ENCODE measurements at regions not wholly inside any gene's neighbourhood (a gene's known extent, or its start where the extent isn't known, plus 50 kb on each side); places are given as distances from the start of the nearest gene placed in this dataset.
"Not testable (repeated sequence)": the region's sequence is repeated elsewhere in the genome, so short reads cannot be mapped to it uniquely, and the experiment has no call there.

- Histone ChIP-seq H3K9me3 (ENCODE audit: control insufficient read depth in 5 of 5, low read length in 5 of 5) (no peaks in the 10 kb centered on the region), H3K4me1 (ENCODE audit: control insufficient read depth in 5 of 5, insufficient read depth in 5 of 5, low read length in 5 of 5) (no peaks in the 10 kb centered on the region), H3K36me3 (ENCODE audit: control insufficient read depth in 5 of 5, insufficient read depth in 5 of 5, low read length in 5 of 5) (no peaks in the 10 kb centered on the region), H3K27me3 (ENCODE audit: control insufficient read depth in 5 of 5, insufficient read depth in 4 of 5, low read length in 5 of 5) (peaks cover 4 to 23% (median 21%) of the 10 kb centered on the region in 5 donors), H3K4me3 (ENCODE audit: low read depth in 1 of 5, low read length in 5 of 5) (no peak overlapping the region), H3K27ac (ENCODE audit: low read depth, low read length) (no peak overlapping the region), H3K9ac (ENCODE audit: low read length in 5 of 5) (no peak overlapping the region)
These were observed 100.0 kb upstream of the TMEM132E start for GRCh38 chr17:34479371-34479770.

DNA sequence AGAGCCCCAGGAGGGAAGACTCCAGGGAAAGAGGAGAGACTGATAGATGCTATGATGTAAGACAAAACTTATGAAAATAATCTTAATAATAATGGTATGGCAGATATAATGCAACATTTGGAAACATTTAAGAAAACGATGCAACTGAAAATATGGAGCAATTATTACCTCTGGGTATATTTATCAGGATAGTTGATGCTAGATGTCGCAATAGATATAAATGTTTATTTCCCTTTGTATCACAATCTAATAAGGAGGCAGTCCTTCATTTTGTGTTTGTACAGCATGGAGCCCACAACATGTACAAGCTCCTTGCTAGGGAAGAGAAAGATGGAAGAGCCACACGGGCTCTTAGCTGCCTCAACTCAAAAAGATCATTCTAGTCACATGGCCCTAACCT lies 101.1 kb upstream of the TMEM132E start:
- H3K4me3 ChIP-seq (ENCODE audit: low read depth in 1 of 5, low read length in 5 of 5) = no peak overlapping the region
- no peak overlapping the region for H3K27ac ChIP-seq (ENCODE audit: low read depth, low read length)
- no peak overlapping the region for H3K9ac ChIP-seq (ENCODE audit: low read length in 5 of 5)
- no peaks in the 10 kb centered on the region for H3K9me3 ChIP-seq (ENCODE audit: control insufficient read depth in 5 of 5, low read length in 5 of 5)
- H3K4me1 ChIP-seq (ENCODE audit: control insufficient read depth in 5 of 5, insufficient read depth in 5 of 5, low read length in 5 of 5) = no peaks in the 10 kb centered on the region
- H3K27me3 ChIP-seq (ENCODE audit: control insufficient read depth in 5 of 5, insufficient read depth in 4 of 5, low read length in 5 of 5) = peaks cover under 1 to 19% (median 15%) of the 10 kb centered on the region in 5 donors
- no peaks in the 10 kb centered on the region for H3K36me3 ChIP-seq (ENCODE audit: control insufficient read depth in 5 of 5, insufficient read depth in 5 of 5, low read length in 5 of 5)

DNA sequence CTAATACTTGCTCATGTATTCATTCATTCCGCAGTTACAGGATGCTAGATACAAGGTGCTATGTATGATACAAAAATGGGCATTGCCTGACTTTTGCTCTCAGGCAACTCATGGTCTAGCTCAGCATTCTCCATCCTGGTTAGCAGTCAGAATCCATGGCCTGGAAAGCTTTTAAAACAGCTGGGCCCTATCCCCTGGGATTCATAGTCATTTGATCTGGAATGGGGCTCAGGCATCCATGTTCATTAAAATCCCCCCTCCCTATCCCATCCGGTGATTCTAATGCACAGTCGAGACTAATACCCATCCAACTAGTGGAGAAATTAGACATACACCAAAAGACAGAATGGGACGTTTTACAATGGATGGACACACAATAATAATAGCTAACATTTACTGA lies 104.1 kb upstream of the TMEM132E start:
- H3K36me3 ChIP-seq (ENCODE audit: control insufficient read depth in 5 of 5, insufficient read depth in 5 of 5, low read length in 5 of 5) = no peaks in the 10 kb centered on the region
- H3K27ac ChIP-seq (ENCODE audit: low read depth, low read length) = no peak overlapping the region
- no peaks in the 10 kb centered on the region for H3K9me3 ChIP-seq (ENCODE audit: control insufficient read depth in 5 of 5, low read length in 5 of 5)
- no peaks in the 10 kb centered on the region for H3K4me1 ChIP-seq (ENCODE audit: control insufficient read depth in 5 of 5, insufficient read depth in 5 of 5, low read length in 5 of 5)
- H3K9ac ChIP-seq (ENCODE audit: low read length in 5 of 5) = no peak overlapping the region
- peaks cover 0 to 4% (median 0%) of the 10 kb centered on the region in 5 donors for H3K27me3 ChIP-seq (ENCODE audit: control insufficient read depth in 5 of 5, insufficient read depth in 4 of 5, low read length in 5 of 5)
- no peak overlapping the region for H3K4me3 ChIP-seq (ENCODE audit: low read depth in 1 of 5, low read length in 5 of 5)

- Histone ChIP-seq H3K9me3 (ENCODE audit: control insufficient read depth in 5 of 5, low read length in 5 of 5) (no peaks in the 10 kb centered on the region), H3K4me3 (ENCODE audit: low read depth in 1 of 5, low read length in 5 of 5) (no peak overlapping the region), H3K27ac (ENCODE audit: low read depth, low read length) (no peak overlapping the region), H3K4me1 (ENCODE audit: control insufficient read depth in 5 of 5, insufficient read depth in 5 of 5, low read length in 5 of 5) (no peaks in the 10 kb centered on the region), H3K36me3 (ENCODE audit: control insufficient read depth in 5 of 5, insufficient read depth in 5 of 5, low read length in 5 of 5) (no peaks in the 10 kb centered on the region), H3K9ac (ENCODE audit: low read length in 5 of 5) (no peak overlapping the region), H3K27me3 (ENCODE audit: control insufficient read depth in 5 of 5, insufficient read depth in 4 of 5, low read length in 5 of 5) (peaks cover 0 to 4% (median 0%) of the 10 kb centered on the region in 5 donors)
These were observed 104.7 kb upstream of the TMEM132E start for GRCh38 chr17:34474706-34475105.

- peaks cover 0 to 8% (median 4%) of the 10 kb centered on the region in 5 donors for H3K27me3 ChIP-seq (ENCODE audit: control insufficient read depth in 5 of 5, insufficient read depth in 4 of 5, low read length in 5 of 5)
- no peaks in the 10 kb centered on the region for H3K36me3 ChIP-seq (ENCODE audit: control insufficient read depth in 5 of 5, insufficient read depth in 5 of 5, low read length in 5 of 5)
- H3K9me3 ChIP-seq (ENCODE audit: control insufficient read depth in 5 of 5, low read length in 5 of 5) = no peaks in the 10 kb centered on the region
- no peak overlapping the region for H3K9ac ChIP-seq (ENCODE audit: low read length in 5 of 5)
- no peak overlapping the region for H3K27ac ChIP-seq (ENCODE audit: low read depth, low read length)
- no peaks in the 10 kb centered on the region for H3K4me1 ChIP-seq (ENCODE audit: control insufficient read depth in 5 of 5, insufficient read depth in 5 of 5, low read length in 5 of 5)
- no peak overlapping the region for H3K4me3 ChIP-seq (ENCODE audit: low read depth in 1 of 5, low read length in 5 of 5)
These were observed 107.0 kb upstream of the TMEM132E start for GRCh38 chr17:34472363-34472762.

GRCh38 chr17:34471278-34471677 lies 108.1 kb upstream of the TMEM132E start:
- H3K9me3 ChIP-seq (ENCODE audit: control insufficient read depth in 5 of 5, low read length in 5 of 5); H3K36me3 ChIP-seq (ENCODE audit: control insufficient read depth in 5 of 5, insufficient read depth in 5 of 5, low read length in 5 of 5); H3K9ac ChIP-seq (ENCODE audit: low read length in 5 of 5); H3K27ac ChIP-seq (ENCODE audit: low read depth, low read length); H3K4me3 ChIP-seq (ENCODE audit: low read depth in 1 of 5, low read length in 5 of 5); H3K4me1 ChIP-seq (ENCODE audit: control insufficient read depth in 5 of 5, insufficient read depth in 5 of 5, low read length in 5 of 5): not testable (repeated sequence)
- H3K27me3 ChIP-seq (ENCODE audit: control insufficient read depth in 5 of 5, insufficient read depth in 4 of 5, low read length in 5 of 5) = peaks cover 0 to 13% (median 4%) of the 10 kb centered on the region in 5 donors

DNA sequence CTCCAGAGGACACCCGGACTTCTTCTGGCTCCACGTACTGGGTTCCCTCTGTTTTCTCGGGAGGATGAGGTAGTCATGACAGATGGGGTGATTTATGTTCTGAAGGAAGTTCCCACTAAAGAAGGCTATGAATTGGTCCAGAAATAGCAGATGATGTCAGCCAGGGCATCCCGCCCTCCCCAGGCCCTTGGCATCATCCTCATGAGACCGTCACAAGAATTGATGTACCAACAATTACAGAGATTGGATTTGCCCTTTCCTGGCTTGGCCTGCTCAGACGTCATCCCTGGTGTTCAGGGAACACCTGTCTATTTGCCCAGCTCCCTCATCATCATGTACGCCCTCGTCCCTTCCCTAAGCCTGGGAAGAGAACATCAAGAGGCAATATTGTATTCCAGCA lies 102.8 kb upstream of the CCL1 start:
- H3K27ac ChIP-seq (ENCODE audit: low read depth, low read length) = no peak overlapping the region
- peaks cover 2 to 13% (median 8%) of the 10 kb centered on the region in 5 donors for H3K27me3 ChIP-seq (ENCODE audit: control insufficient read depth in 5 of 5, insufficient read depth in 4 of 5, low read length in 5 of 5)

GRCh38 chr17:34464812-34465211 lies 101.8 kb upstream of the CCL1 start:
- no peak overlapping the region for H3K27ac ChIP-seq (ENCODE audit: low read depth, low read length)
- no peak overlapping the region for H3K4me3 ChIP-seq (ENCODE audit: low read depth in 1 of 5, low read length in 5 of 5)
- no peaks in the 10 kb centered on the region for H3K36me3 ChIP-seq (ENCODE audit: control insufficient read depth in 5 of 5, insufficient read depth in 5 of 5, low read length in 5 of 5)
- H3K4me1 ChIP-seq (ENCODE audit: control insufficient read depth in 5 of 5, insufficient read depth in 5 of 5, low read length in 5 of 5) = no peaks in the 10 kb centered on the region
- no peaks in the 10 kb centered on the region for H3K9me3 ChIP-seq (ENCODE audit: control insufficient read depth in 5 of 5, low read length in 5 of 5)
- no peak overlapping the region for H3K9ac ChIP-seq (ENCODE audit: low read length in 5 of 5)
- H3K27me3 ChIP-seq (ENCODE audit: control insufficient read depth in 5 of 5, insufficient read depth in 4 of 5, low read length in 5 of 5) = peaks cover 2 to 16% (median 8%) of the 10 kb centered on the region in 5 donors

More for the DNA sequence above, 102.8 kb upstream of the CCL1 start:
- H3K4me1 ChIP-seq (ENCODE audit: control insufficient read depth in 5 of 5, insufficient read depth in 5 of 5, low read length in 5 of 5) = no peaks in the 10 kb centered on the region
- H3K4me3 ChIP-seq (ENCODE audit: low read depth in 1 of 5, low read length in 5 of 5) = no peak overlapping the region
- no peak overlapping the region for H3K9ac ChIP-seq (ENCODE audit: low read length in 5 of 5)
- no peaks in the 10 kb centered on the region for H3K36me3 ChIP-seq (ENCODE audit: control insufficient read depth in 5 of 5, insufficient read depth in 5 of 5, low read length in 5 of 5)
- H3K9me3 ChIP-seq (ENCODE audit: control insufficient read depth in 5 of 5, low read length in 5 of 5) = no peaks in the 10 kb centered on the region

- no peak overlapping the region for H3K4me3 ChIP-seq (ENCODE audit: low read depth in 1 of 5, low read length in 5 of 5)
- H3K9ac ChIP-seq (ENCODE audit: low read length in 5 of 5) = no peak overlapping the region
- H3K4me1 ChIP-seq (ENCODE audit: control insufficient read depth in 5 of 5, insufficient read depth in 5 of 5, low read length in 5 of 5) = no peaks in the 10 kb centered on the region
- H3K27me3 ChIP-seq (ENCODE audit: control insufficient read depth in 5 of 5, insufficient read depth in 4 of 5, low read length in 5 of 5) = peaks cover 0 to 22% (median 14%) of the 10 kb centered on the region in 5 donors
- H3K27ac ChIP-seq (ENCODE audit: low read depth, low read length) = no peak overlapping the region
- H3K9me3 ChIP-seq (ENCODE audit: control insufficient read depth in 5 of 5, low read length in 5 of 5) = no peaks in the 10 kb centered on the region
- no peaks in the 10 kb centered on the region for H3K36me3 ChIP-seq (ENCODE audit: control insufficient read depth in 5 of 5, insufficient read depth in 5 of 5, low read length in 5 of 5)
These were observed 95.2 kb upstream of the CCL1 start for GRCh38 chr17:34458266-34458665.

- Histone ChIP-seq H3K27ac (ENCODE audit: low read depth, low read length) (no peak overlapping the region), H3K9me3 (ENCODE audit: control insufficient read depth in 5 of 5, low read length in 5 of 5) (no peaks in the 10 kb centered on the region), H3K4me1 (ENCODE audit: control insufficient read depth in 5 of 5, insufficient read depth in 5 of 5, low read length in 5 of 5) (no peaks in the 10 kb centered on the region), H3K36me3 (ENCODE audit: control insufficient read depth in 5 of 5, insufficient read depth in 5 of 5, low read length in 5 of 5) (no peaks in the 10 kb centered on the region), H3K27me3 (ENCODE audit: control insufficient read depth in 5 of 5, insufficient read depth in 4 of 5, low read length in 5 of 5) (peaks cover 0 to 22% (median 14%) of the 10 kb centered on the region in 5 donors), H3K9ac (ENCODE audit: low read length in 5 of 5) (no peak overlapping the region), H3K4me3 (ENCODE audit: low read depth in 1 of 5, low read length in 5 of 5) (no peak overlapping the region)
These were observed 93.1 kb upstream of the CCL1 start for GRCh38 chr17:34456121-34456520.

GRCh38 chr17:34452769-34453168 lies 89.7 kb upstream of the CCL1 start:
- no peaks in the 10 kb centered on the region for H3K9me3 ChIP-seq (ENCODE audit: control insufficient read depth in 5 of 5, low read length in 5 of 5)
- no peak overlapping the region for H3K27ac ChIP-seq (ENCODE audit: low read depth, low read length)
- peaks cover under 1 to 12% (median 7%) of the 10 kb centered on the region in 5 donors for H3K27me3 ChIP-seq (ENCODE audit: control insufficient read depth in 5 of 5, insufficient read depth in 4 of 5, low read length in 5 of 5)
- no peaks in the 10 kb centered on the region for H3K4me1 ChIP-seq (ENCODE audit: control insufficient read depth in 5 of 5, insufficient read depth in 5 of 5, low read length in 5 of 5)
- H3K4me3 ChIP-seq (ENCODE audit: low read depth in 1 of 5, low read length in 5 of 5) = no peak overlapping the region
- no peaks in the 10 kb centered on the region for H3K36me3 ChIP-seq (ENCODE audit: control insufficient read depth in 5 of 5, insufficient read depth in 5 of 5, low read length in 5 of 5)
- no peak overlapping the region for H3K9ac ChIP-seq (ENCODE audit: low read length in 5 of 5)

Measured in subcutaneous abdominal adipose tissue (tissue), 5 donors.